KMS-11 (cell line): ENCODE measurements at regions not wholly inside any gene's neighbourhood (a gene's known extent, or its start where the extent isn't known, plus 50 kb on each side); places are given as distances from the start of the nearest gene placed in this dataset.

ENCODE experiments used
- H2AFZ ChIP-seq: fragments of 200-600 bp; sonication (generic); 2 replicates; pipeline ENCODE4 v1.6.1; 2016; ENCODE audit warnings: antibody characterized with exemption, mixed run types, low read depth
- H3K27ac ChIP-seq: fragments of 200-600 bp; sonication (generic); 2 replicates; pipeline ENCODE4 v1.6.1; 2016; ENCODE audit warnings: mild to moderate bottlenecking, mixed run types
- H3K27me3 ChIP-seq: fragments of 200-600 bp; sonication (generic); 2 replicates; pipeline ENCODE4 v1.6.1; 2017; ENCODE audit warnings: mild to moderate bottlenecking, low read depth, mixed run types, moderate library complexity; ENCODE audit not compliant: insufficient read depth
- H3K36me3 ChIP-seq: fragments of 200-600 bp; sonication (generic); 2 replicates; pipeline ENCODE4 v1.6.1; 2017; ENCODE audit warnings: mild to moderate bottlenecking, mixed run types; ENCODE audit not compliant: insufficient read depth
- H3K4me1 ChIP-seq: fragments of 200-600 bp; sonication (generic); 2 replicates; pipeline ENCODE4 v1.6.1; 2016; ENCODE audit warnings: mild to moderate bottlenecking, low read depth, mixed run types; ENCODE audit not compliant: poor library complexity, severe bottlenecking
- H3K4me2 ChIP-seq: fragments of 200-600 bp; sonication (generic); 2 replicates; pipeline ENCODE4 v1.7.0; 2016; ENCODE audit warnings: mild to moderate bottlenecking, mixed run types
- H3K4me3 ChIP-seq: fragments of 200-600 bp; sonication (generic); IDR thresholded peaks from 2 replicates; pipeline ENCODE4 v1.6.1; 2017; ENCODE audit warnings: low read depth, low read length, mixed read lengths; ENCODE audit not compliant: insufficient read depth
- H3K79me2 ChIP-seq: fragments of 200-600 bp; sonication (generic); 2 replicates; pipeline ENCODE4 v1.6.1; 2016; ENCODE audit warnings: low read depth, mixed run types; ENCODE audit not compliant: insufficient read depth
- H3K9ac ChIP-seq: fragments of 200-600 bp; sonication (generic); 2 replicates; pipeline ENCODE4 v1.6.1; 2016; ENCODE audit warnings: mild to moderate bottlenecking, mixed run types
- H4K20me1 ChIP-seq: fragments of 200-600 bp; sonication (generic); 2 replicates; pipeline ENCODE4 v1.6.1; 2016; ENCODE audit warnings: mild to moderate bottlenecking, mixed run types; ENCODE audit not compliant: insufficient read depth
- CTCF ChIP-seq: fragments of 200-600 bp; sonication (generic); conservative IDR thresholded peaks from 2 replicates; pipeline ENCODE4 v1.6.1; 2017; ENCODE audit warnings: low read depth, mild to moderate bottlenecking, antibody characterized with exemption, low read length, moderate library complexity, mixed read lengths

GRCh38 chr13:18956473-18957078 is 225.0 kb downstream of the TUBA3C start:
- Histone ChIP-seq H3K4me1 (no peaks in the 10 kb centered on the region), H3K4me2 (no peak overlapping the region), H4K20me1 (no peaks in the 10 kb centered on the region), H2AFZ (no peak overlapping the region), H3K27me3 (no peaks in the 10 kb centered on the region), H3K27ac (no peak overlapping the region), H3K4me3 (no peak overlapping the region), H3K36me3 (no peaks in the 10 kb centered on the region), H3K79me2 (no peaks in the 10 kb centered on the region), H3K9ac (no peak overlapping the region)
- no peak for TF ChIP-seq CTCF

DNA sequence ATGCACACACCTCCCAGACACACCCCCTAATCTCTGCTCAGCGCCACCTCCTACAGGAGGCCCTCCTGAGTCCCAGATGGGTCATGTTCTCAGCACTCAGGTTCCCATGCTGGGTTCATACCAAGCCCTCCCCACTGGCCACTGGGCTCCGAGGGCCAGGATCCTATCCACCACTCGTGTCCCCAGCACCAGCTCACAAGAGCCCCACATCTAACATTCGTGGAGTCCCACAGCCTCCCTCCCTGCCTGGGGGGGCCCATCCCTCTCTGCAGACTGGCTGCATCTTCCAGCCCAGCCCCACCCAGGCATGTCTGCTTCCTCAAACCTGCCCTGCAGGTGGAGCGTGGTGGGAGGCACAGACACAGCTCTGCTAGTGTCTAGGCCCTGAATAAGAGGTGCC is 227.4 kb downstream of the TUBA3C start:
- Histone ChIP-seq H3K36me3 (no peaks in the 10 kb centered on the region), H3K4me2 (no peak overlapping the region), H3K27me3 (no peaks in the 10 kb centered on the region), H4K20me1 (no peaks in the 10 kb centered on the region), H3K9ac (no peak overlapping the region), H3K27ac (no peak overlapping the region), H2AFZ (no peak overlapping the region), H3K4me3 (no peak overlapping the region), H3K79me2 (no peaks in the 10 kb centered on the region), H3K4me1 (no peaks in the 10 kb centered on the region)
- TF ChIP-seq CTCF: no peak

DNA sequence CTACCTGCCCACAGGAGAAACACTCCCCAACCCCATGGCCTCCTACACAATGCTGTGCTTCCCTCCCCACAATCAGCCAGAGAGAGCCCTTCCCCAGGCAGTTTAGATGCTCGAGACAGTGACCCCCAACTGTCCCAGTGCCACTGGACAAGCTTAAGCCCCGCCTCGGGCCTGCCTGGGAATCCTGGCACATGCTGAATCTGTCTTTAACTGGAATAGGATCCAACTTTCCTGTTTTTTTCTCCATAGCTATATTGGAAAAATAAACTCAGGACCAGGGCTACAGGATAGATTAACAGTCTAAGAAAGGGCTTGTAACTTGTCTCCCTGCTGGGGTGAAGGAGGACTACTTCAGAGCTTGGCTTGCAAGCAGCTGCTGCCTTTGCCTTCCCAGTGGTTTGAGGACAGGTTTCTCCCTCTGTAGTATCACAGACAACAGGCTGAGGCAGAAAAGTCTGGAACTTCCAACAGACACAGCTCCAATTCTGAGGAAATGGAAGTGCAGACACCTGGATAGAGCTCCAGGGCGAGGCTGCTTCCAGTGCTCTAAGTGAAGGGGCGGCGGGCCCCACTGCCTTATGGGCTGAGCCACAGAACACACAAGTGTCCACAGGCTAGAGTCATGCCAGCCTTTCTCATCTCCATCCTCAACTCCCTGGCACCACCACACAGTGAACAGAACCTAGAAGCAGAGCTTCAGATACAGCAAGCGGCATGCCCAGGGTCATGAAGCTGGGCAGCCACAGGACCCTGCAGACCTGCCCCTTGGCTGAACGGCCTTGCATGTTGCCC is 228.3 kb downstream of the TUBA3C start:
- Histone ChIP-seq H3K9ac (no peak overlapping the region), H3K79me2 (no peaks in the 10 kb centered on the region), H3K27ac (no peak overlapping the region), H4K20me1 (no peaks in the 10 kb centered on the region), H3K4me1 (no peaks in the 10 kb centered on the region), H2AFZ (no peak overlapping the region), H3K4me2 (no peak overlapping the region), H3K36me3 (no peaks in the 10 kb centered on the region), H3K27me3 (no peaks in the 10 kb centered on the region), H3K4me3 (no peak overlapping the region)
- no peak for TF ChIP-seq CTCF

DNA sequence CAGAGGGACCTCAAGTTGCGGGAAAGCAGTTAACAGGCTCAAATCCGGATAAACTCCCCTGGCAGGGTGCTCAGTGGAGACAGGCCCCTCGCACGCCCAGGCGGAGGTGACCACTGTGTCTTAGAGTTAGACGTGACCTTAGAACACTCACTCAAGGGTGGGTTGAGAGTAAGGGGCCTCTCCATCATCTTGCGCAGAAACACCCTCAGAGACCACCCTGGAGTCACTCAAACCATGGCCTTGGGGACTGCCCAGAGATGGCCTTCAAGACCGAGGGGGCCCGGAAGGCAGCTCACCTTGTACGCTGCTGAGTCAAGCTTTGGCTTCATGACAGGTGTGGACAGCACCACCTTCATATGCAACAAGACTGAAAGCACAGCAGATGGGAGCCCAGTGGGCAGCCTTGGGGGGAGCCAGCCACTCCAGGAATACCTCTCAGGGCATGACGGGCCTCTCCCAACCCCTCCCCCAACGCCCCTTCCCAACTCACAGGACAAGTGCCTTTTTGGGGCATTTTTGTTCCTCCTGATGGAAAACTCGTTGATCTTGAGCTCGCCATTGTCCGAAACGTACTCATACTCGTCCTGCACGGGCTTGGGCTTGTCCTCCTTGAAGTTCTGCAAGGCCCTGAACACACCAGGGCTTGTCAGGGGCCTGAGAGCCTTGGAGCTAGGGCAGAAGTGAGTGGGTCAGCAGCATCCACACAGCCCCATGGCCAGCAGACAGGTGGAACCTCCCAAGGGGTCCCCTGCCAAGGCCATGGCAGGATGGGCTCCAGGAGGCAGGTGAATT is 229.2 kb downstream of the TUBA3C start:
- H3K79me2 ChIP-seq: no peaks in the 10 kb centered on the region

More for the DNA sequence above, 229.2 kb downstream of the TUBA3C start:
- no peak overlapping the region for H3K27ac ChIP-seq
- no peaks in the 10 kb centered on the region for H3K4me1 ChIP-seq
- no peak overlapping the region for H3K4me2 ChIP-seq
- no peak overlapping the region for H2AFZ ChIP-seq
- TF ChIP-seq CTCF: no peak
- no peak overlapping the region for H3K9ac ChIP-seq
- H3K27me3 ChIP-seq: no peaks in the 10 kb centered on the region
- no peaks in the 10 kb centered on the region for H3K36me3 ChIP-seq
- H3K4me3 ChIP-seq: no peak overlapping the region
- no peaks in the 10 kb centered on the region for H4K20me1 ChIP-seq
